Posterior cingulate gyrus (tissue), 11 donors: ENCODE measurements at regions not wholly inside any gene's neighbourhood (a gene's known extent, or its start where the extent isn't known, plus 50 kb on each side); places are given as distances from the start of the nearest gene placed in this dataset.

Source experiments
- DNase-seq, 10 donors: peaks; one replicate each; pipeline versions ENCODE4 v3.0.0 to v3.0.0-alpha.2; 2020 to 2021; ENCODE audit warnings: mixed read lengths in 3 of 10
- intact Hi-C: fragments of 100-400 bp; cut with DNase I; formaldehyde crosslinking; loops from one replicate; pipeline ENCODE4 v1.15.1; 2023

DNA sequence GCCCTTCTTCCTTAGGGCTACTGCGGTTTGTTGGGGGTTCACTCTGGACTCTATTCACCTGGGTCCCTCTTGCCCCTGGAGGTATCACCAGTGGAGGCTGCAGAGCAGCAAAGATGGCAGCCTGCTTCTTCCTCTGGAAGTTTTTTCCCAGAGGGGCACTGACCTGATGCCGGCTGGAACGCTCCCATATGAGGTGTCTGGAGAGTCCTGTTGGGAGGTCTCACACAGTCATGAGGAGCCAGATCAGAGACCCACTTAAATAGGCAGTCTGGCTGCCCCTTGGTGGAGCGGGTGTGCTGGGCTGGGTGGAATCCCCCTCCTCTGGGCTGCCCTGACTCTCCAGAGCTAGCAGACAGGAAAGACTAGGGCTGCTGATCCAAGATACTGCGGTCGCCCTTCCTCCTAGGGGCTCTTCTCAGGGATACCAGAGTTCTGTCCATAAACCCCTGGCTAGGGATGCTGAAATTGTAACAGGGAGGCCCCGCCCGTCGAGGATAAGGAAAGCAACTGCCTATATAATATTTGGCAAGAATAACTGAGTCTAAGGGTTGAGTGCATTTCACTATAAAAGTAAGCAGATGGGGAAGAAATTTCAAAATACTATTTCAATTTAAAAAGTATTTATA lies 140.7 kb downstream of the NOL4 start:
- DNase-seq, result peak in 3 of 10 donors; percentile 13 to 67 (median 27)
- intact Hi-C loops, result no loop called here

DNA sequence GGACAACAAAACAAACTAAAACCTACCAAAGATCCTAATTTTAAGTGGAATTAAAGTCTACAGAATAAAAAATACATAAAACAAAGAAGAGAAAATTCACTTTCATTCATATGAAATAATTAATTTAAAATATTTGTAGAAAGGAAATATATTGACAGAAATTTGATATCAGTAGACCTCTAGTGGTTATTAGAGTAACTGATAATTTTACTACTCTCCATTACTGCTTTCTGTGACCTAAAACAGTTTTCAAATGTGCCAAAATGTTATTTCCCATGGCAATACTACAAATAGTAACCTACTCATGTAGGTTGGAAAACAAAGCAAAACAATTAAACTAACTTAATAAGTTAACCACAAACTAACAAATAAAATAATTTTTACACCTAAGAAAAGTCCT lies 147.1 kb downstream of the NOL4 start:
- intact Hi-C loops, result no loop called here
- no peak for DNase-seq

- intact Hi-C loops, result no loop called here
- DNase-seq, result no peak
These were observed 148.5 kb downstream of the NOL4 start for GRCh38 chr18:34075963-34076860.

DNA sequence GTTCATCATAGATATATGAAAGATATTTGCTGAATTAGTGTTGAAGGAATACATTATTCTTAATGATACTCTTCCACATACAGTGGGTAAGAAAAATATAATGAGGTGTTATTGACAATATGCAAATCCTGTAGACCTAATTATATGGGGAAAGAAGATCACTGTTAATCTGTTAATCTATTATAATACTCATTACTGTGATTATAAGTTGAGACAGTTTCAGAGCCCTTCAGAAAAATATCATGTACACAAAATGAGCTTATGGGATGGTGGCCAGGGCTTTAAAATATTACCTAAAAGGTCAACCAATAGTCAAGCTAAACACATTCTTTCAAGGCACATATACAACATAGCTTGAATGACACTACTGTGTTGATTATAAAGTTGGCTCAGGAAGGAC lies 163.5 kb downstream of the NOL4 start:
- DNase-seq, result no peak

GRCh38 chr18:34055227-34055626 lies 169.5 kb downstream of the NOL4 start:
- no peak for DNase-seq
- intact Hi-C loops, result no loop called here

More for the DNA sequence above, 163.5 kb downstream of the NOL4 start:
- intact Hi-C loops, result no loop called here

GRCh38 chr18:34050661-34051060 lies 174.1 kb downstream of the NOL4 start:
- DNase-seq, result no peak
- intact Hi-C loops, result no loop called here

DNA sequence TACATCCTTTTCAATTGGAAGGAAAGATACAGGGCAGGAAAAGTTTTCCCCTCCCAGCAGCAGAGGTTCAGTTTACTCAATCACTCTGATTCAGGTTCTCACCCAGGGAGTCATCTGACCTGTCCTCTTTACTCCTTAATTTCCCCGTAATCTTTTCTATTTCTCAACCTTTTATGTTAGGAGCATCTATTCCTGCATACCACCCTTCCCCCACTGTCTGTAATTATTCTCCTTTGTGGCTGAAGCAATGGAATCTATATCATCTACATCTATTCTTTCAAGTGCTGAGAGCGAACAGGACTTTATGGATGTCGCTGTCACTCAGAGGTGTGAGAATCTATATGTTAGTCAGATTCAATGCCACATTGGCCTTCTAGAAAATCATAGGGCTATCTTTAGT lies 175.2 kb downstream of the NOL4 start:
- no peak for DNase-seq
- intact Hi-C loops, result no loop called here

- intact Hi-C loops, result no loop called here
- peak in 1 of 10 donors; percentile 33 for DNase-seq
These were observed 176.3 kb downstream of the NOL4 start for GRCh38 chr18:34048423-34048822.

DNA sequence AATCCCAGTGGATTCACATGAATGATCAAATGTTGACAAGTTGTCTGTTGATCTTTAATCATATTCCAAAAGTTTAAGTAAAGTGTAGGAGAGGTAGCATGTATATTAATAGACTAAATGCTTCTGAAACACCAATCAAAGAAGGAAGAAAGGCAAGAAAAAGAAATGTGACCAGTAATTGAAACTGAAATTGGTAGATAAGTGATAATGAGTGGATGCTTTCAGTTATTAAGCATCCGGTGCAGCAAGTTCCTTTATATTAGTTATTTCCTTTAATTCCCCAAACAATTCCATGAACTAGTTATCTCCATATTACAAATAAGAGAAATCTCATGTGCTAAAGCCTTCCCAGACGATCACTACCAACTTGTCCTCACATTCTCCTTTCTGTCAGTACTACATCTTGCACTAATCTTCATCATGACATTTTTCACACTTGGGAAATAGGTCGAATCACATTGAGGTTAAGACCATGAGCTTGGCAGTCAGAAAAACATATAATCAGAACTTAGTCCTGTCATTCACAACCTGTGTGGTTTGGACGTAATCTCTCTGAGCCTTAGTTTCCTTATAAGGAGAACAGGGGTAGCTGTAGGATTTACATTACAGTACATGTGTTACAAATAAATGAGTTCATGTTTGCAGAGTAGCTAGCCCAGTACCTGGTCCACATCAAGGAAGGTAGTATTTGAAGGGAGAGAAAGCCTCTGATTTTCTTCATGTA lies 182.1 kb downstream of the NOL4 start:
- no peak for DNase-seq
- intact Hi-C loops, result no loop called here

GRCh38 chr18:34039611-34040010 lies 185.1 kb downstream of the NOL4 start:
- intact Hi-C loops, result no loop called here
- no peak for DNase-seq

DNA sequence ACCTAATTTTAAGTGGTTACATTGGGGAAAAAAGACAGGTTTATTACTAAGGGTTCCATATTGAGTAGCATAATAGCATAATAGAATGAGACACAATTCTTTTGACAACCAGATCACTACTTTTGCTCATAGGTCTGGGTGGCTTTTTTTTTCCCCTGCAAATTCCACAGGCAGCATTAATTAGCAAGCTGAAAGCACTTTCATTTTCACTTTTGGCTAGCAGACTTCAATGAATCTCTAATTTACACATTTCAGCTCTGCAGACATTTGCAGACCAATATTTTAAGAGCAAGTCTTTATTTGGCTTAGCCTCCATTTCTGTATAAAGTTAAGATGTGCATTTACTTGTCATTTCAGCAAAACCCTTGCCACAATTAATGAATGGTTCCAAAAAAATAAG lies 185.5 kb downstream of the NOL4 start:
- no peak for DNase-seq
- intact Hi-C loops, result no loop called here

- no peak for DNase-seq
- intact Hi-C loops, result no loop called here
These were observed 186.6 kb downstream of the NOL4 start for GRCh38 chr18:34038086-34038485.

- DNase-seq, result no peak
These were observed 190.7 kb downstream of the NOL4 start for GRCh38 chr18:34033968-34034367.

GRCh38 chr18:34031810-34032209 lies 192.9 kb downstream of the NOL4 start:
- intact Hi-C loops, result no loop called here
- DNase-seq, result no peak

More at GRCh38 chr18:34033968-34034367, 190.7 kb downstream of the NOL4 start:
- intact Hi-C loops, result no loop called here

DNA sequence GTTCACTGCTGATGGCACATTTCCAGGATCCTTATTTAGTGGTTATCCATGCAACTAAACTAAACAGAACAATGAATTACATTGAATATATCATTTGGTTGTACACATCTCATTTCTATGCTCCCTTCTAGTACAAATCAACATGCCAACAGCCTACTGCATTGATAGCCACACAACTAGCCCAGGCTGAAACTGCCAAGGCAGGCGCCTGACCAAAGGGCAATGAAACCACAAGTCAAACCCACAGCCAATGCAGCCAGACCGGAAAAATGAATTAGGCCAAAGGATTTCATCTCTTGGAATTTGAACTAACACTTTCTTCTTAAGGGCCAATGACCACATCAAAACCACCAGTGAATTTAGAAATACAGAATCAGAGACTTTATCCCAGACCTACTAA lies 196.4 kb downstream of the NOL4 start:
- no peak for DNase-seq
- intact Hi-C loops, result no loop called here

- intact Hi-C loops, result no loop called here
- no peak for DNase-seq
These were observed 199.4 kb downstream of the NOL4 start for GRCh38 chr18:34025191-34025801.

GRCh38 chr18:34023471-34023870 lies 201.2 kb downstream of the NOL4 start:
- DNase-seq, result no peak
- intact Hi-C loops, result no loop called here

- no peak for DNase-seq
- intact Hi-C loops, result no loop called here
These were observed 206.4 kb downstream of the NOL4 start for GRCh38 chr18:34018336-34018735.

- intact Hi-C loops, result no loop called here
- no peak for DNase-seq
These were observed 221.0 kb downstream of the NOL4 start for GRCh38 chr18:34003687-34004086.

- no peak for DNase-seq
- intact Hi-C loops, result no loop called here
These were observed 222.6 kb downstream of the NOL4 start for GRCh38 chr18:34002130-34002529.

DNA sequence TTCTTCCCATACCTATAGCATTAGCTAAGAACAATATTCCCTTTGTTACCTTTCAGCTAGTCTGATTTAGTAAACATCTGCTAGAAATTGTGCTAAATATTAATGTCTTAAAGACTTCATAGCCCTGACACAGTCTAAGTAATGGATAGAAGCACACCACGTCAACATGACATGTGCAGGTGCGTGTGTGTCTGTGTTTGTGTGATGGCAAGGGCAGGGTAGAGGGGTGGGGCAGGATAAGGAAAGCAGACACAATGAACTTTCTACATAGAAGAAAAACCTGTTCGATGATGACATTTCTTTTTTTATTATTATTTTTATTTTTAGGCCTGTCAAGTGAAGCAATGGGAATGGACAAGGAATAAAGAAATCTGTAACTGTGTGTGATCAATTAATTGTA lies 223.3 kb downstream of the NOL4 start:
- no peak for DNase-seq
- intact Hi-C loops, result no loop called here
